HEK293T (cell line): ENCODE measurements at regions not wholly inside any gene's neighbourhood (a gene's known extent, or its start where the extent isn't known, plus 50 kb on each side); places are given as distances from the start of the nearest gene placed in this dataset.

ENCODE experiments used
- BHLHE40 ChIP-seq: fragments of 450-650 bp; IDR thresholded peaks from 2 replicates; pipeline ENCODE4 v1.6.1; 2016; ENCODE audit warnings: mild to moderate bottlenecking, moderate library complexity, borderline replicate concordance
- FOXK2 ChIP-seq: fragments of 450-650 bp; IDR thresholded peaks from 2 replicates; pipeline ENCODE4 v1.6.1; 2016; ENCODE audit warnings: mild to moderate bottlenecking
- PKNOX1 ChIP-seq: fragments of 450-650 bp; IDR thresholded peaks from 2 replicates; pipeline ENCODE4 v1.6.1; 2016
- SP1 ChIP-seq: fragments of 450-650 bp; IDR thresholded peaks from 2 replicates; pipeline ENCODE4 v1.6.1; 2017

GRCh38 chr1:79374397-79374796 is 367.9 kb upstream of the ADGRL4 start:
- no peak for TF ChIP-seq SP1
- no peak for TF ChIP-seq FOXK2
- TF ChIP-seq BHLHE40 = no peak
- no peak for TF ChIP-seq PKNOX1
